Naive thymus-derived CD4-positive, alpha-beta T cell (primary cell): ENCODE measurements at regions not wholly inside any gene's neighbourhood (a gene's known extent, or its start where the extent isn't known, plus 50 kb on each side); places are given as distances from the start of the nearest gene placed in this dataset.
A peak's percentile ranks its signal among the peaks of the same experiment; 100 is the strongest.

Experiments used
- ATAC-seq: fragments of 150-1000 bp; cut with Tn5 transposase; 2 replicates; pipeline ENCODE4 v1.10.0; 2021; ENCODE audit warnings: mild to moderate bottlenecking, moderate library complexity
- CTCF ChIA-PET: fragments of 350-600 bp; sonication (Branson Sonifier 250); formaldehyde crosslinking; loops from one replicate; lab custom pipeline; 2021; ENCODE audit warnings: antibody characterized with exemption; lab: Charles Lee
- POLR2A ChIA-PET: fragments of 350-600 bp; sonication (Branson Sonifier 250); formaldehyde crosslinking; loops from one replicate; lab custom pipeline; 2021; ENCODE audit warnings: antibody characterized with exemption, inconsistent platforms; lab: Charles Lee
- DNase-seq, 9 donors: peaks; one replicate each; pipeline versions ENCODE4 v3.0.0 to v3.0.0-alpha.2; 2020 to 2022; ENCODE audit warnings: mixed read lengths in 1 of 9
- H3K27ac ChIP-seq: one replicate; pipeline ENCODE4 v1.7.0; 2013; ENCODE audit warnings: mild to moderate bottlenecking, low read depth, low read length, moderate library complexity
- H3K27me3 ChIP-seq, 2 donors: one replicate each; pipeline ENCODE4 v1.7.0; 2013; ENCODE audit warnings: low read length in 2 of 2, mild to moderate bottlenecking in 2 of 2, moderate library complexity in 2 of 2; ENCODE audit not compliant: control insufficient read depth in 2 of 2, insufficient read depth in 2 of 2
- H3K36me3 ChIP-seq, 3 experiments: 1 replicate in 2 of 3; 2 replicates in 1 of 3; pipeline ENCODE4 v1.7.0; 2013; ENCODE audit warnings: low read length in 3 of 3, mild to moderate bottlenecking in 3 of 3, moderate library complexity in 1 of 3; ENCODE audit not compliant: insufficient read depth in 3 of 3, control insufficient read depth in 2 of 3
- H3K4me1 ChIP-seq, 2 donors: one replicate each; pipeline ENCODE4 v1.7.0; 2013; ENCODE audit warnings: low read length in 2 of 2, mild to moderate bottlenecking in 2 of 2, moderate library complexity in 1 of 2; ENCODE audit not compliant: control insufficient read depth in 2 of 2, insufficient read depth in 2 of 2
- H3K4me3 ChIP-seq: 2 replicates; pipeline ENCODE4 v1.7.0; 2013; ENCODE audit warnings: mild to moderate bottlenecking, low read length
- H3K9me3 ChIP-seq, 3 experiments: 1 replicate in 2 of 3; 2 replicates in 1 of 3; pipeline ENCODE4 v1.7.0; 2013; ENCODE audit warnings: low read length in 3 of 3; ENCODE audit not compliant: control insufficient read depth in 2 of 3
- H3K27ac Mint-ChIP-seq, 9 donors: one replicate each; pipeline ENCODE4 v1.8.0; 2020 to 2022; ENCODE audit warnings: mixed read lengths in 9 of 9, mild to moderate bottlenecking in 8 of 9, moderate library complexity in 5 of 9, inconsistent platforms in 2 of 9
- H3K27me3 Mint-ChIP-seq, 5 donors: one replicate each; pipeline ENCODE4 v1.8.0; 2021 to 2022; ENCODE audit warnings: mixed read lengths in 5 of 5, mild to moderate bottlenecking in 1 of 5
- H3K36me3 Mint-ChIP-seq, 5 donors: one replicate each; pipeline ENCODE4 v1.8.0; 2020 to 2022; ENCODE audit warnings: mixed read lengths in 5 of 5, mild to moderate bottlenecking in 3 of 5, inconsistent platforms in 1 of 5
- H3K4me1 Mint-ChIP-seq, 7 donors: one replicate each; pipeline ENCODE4 v1.8.0; 2020 to 2022; ENCODE audit warnings: mixed read lengths in 7 of 7, mild to moderate bottlenecking in 3 of 7, inconsistent platforms in 1 of 7
- H3K4me3 Mint-ChIP-seq, 10 donors: one replicate each; pipeline ENCODE4 v1.8.0; 2020 to 2022; ENCODE audit warnings: mild to moderate bottlenecking in 10 of 10, mixed read lengths in 10 of 10, moderate library complexity in 6 of 10, inconsistent platforms in 2 of 10
- H3K9me3 Mint-ChIP-seq, 11 donors: one replicate each; pipeline ENCODE4 v1.8.0; 2020 to 2022; ENCODE audit warnings: mixed read lengths in 11 of 11, mild to moderate bottlenecking in 4 of 11, inconsistent platforms in 1 of 11, moderate library complexity in 1 of 11
- intact Hi-C, 2 donors: fragments of 100-400 bp; cut with micrococcal nuclease; formaldehyde crosslinking; loops; one replicate each; pipeline ENCODE4 v1.15.1; 2023

DNA sequence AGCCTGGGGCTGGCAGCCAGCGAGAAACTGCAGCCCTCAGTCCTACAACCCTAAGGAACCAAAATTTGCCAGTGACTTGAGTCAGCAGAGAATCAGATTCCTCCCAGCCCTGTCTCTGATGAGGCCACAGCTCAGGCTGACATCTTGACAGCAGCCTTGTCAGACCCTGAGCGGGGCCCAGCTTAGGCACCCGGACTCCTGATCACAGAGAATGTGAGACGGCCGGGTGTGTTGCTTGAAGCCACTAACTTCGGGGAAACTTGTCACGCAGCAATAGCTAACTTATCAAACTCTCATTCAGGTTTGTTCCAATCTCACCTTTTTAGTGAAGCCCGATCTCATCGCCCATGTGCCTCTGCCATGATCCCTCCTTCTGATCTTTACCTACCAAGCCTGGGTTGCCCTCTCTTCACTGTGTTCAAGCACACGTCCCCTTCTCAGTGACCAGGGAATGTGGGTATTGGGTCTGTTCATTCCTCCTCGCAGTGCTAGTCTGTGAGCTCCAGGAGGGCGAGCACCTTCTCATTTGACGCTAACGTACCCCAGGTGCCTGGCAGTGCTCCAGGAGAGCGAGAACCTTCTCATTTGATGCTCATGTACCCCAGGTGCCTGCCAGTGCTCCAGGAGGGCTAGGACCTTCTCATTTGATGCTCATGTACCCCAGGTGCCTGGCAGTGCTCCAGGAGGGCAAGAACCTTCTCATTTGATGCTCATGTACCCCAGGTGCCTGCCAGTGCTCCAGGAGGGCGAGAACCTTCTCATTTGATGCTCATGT, 280.7 kb downstream of the BRD1 start:
- Histone ChIP-seq H3K36me3 (no peaks in the 10 kb centered on the region), H3K4me1 (no peaks in the 10 kb centered on the region), H3K27me3 (no peaks in the 10 kb centered on the region), H3K4me3 (no peak overlapping the region), H3K27ac (no peak overlapping the region), H3K9me3 (peaks cover 0 to 11% (median 0%) of the 10 kb centered on the region in 3 experiments)
- peaks cover 0 to 12% (median 7%) of the 10 kb centered on the region in 11 donors for H3K9me3 Mint-ChIP-seq
- no peaks in the 10 kb centered on the region for H3K27me3 Mint-ChIP-seq
- H3K36me3 Mint-ChIP-seq: peaks cover 6 to 17% (median 7%) of the 10 kb centered on the region in 5 donors
- DNase-seq (no peak), ATAC-seq (no peak)
- ChIA-PET POLR2A (no interaction called here), CTCF (no interaction called here)
- H3K4me1 Mint-ChIP-seq: peaks cover 0 to 6% (median 0%) of the 10 kb centered on the region in 7 donors
- peak overlapping the region in 1 of 9 donors; percentile 32 for H3K27ac Mint-ChIP-seq
- no peak overlapping the region for H3K4me3 Mint-ChIP-seq
- intact Hi-C loops: no loop called here

DNA sequence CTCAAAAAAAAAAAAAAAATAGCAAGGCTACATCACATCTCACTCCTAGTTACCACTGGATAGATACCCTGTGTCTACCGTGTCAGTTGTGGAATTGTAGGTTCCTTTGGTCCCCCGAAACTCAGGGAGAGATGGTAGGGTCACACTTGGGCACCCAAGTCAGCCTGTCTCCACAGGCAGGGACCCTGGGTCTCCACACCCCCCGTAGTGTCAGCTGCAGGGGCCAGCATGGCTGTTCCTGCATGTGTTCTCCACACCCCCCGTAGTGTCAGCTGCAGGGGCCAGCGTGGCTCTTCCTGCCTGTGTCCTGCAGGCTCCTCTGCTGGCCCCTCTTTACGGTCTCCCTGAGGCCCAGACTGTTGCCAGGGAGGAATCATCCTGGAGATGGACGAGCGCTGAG, 282.1 kb downstream of the BRD1 start:
- no peak overlapping the region for H3K27ac Mint-ChIP-seq
- ChIA-PET CTCF (no interaction called here), POLR2A (interaction anchor here (0.7 kb wide), 1 partner anchor 106 kb away, joined by 3 read pairs; no protein-coding TSS in a partner anchor)
- Histone ChIP-seq H3K36me3 (no peaks in the 10 kb centered on the region), H3K9me3 (peaks cover 0 to under 1% (median 0%) of the 10 kb centered on the region in 3 experiments), H3K4me1 (no peaks in the 10 kb centered on the region), H3K4me3 (no peak overlapping the region), H3K27ac (no peak overlapping the region), H3K27me3 (no peaks in the 10 kb centered on the region)
- H3K36me3 Mint-ChIP-seq: peaks cover 2 to 13% (median 6%) of the 10 kb centered on the region in 5 donors
- no peak overlapping the region for H3K4me3 Mint-ChIP-seq
- no peaks in the 10 kb centered on the region for H3K27me3 Mint-ChIP-seq
- H3K4me1 Mint-ChIP-seq: peaks cover 0 to 6% (median 0%) of the 10 kb centered on the region in 7 donors
- ATAC-seq (no peak), DNase-seq (no peak)
- intact Hi-C loops: no loop called here
- peaks cover 0 to 8% (median 2%) of the 10 kb centered on the region in 11 donors for H3K9me3 Mint-ChIP-seq

DNA sequence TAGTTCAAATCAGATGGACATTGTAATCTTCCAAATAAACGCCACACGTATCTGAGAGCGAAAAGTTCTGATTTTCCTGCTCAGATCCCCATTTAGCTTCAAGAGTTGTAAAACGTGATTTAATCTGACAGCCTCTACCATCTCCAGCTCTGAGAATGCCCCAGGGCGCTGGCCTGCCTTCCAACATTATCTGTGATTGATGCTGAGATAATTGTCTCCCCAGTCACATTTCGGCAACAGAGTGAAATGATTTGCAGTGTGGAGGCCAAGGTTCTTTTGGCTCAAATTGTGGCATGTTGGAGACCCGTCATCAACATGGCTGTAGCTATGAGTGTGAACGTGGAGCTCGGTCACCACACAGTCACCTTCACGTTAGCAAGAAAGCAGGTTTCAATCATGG, 283.4 kb downstream of the BRD1 start:
- Histone ChIP-seq H3K4me1 (no peaks in the 10 kb centered on the region), H3K27me3 (no peaks in the 10 kb centered on the region), H3K36me3 (no peaks in the 10 kb centered on the region), H3K9me3 (no peaks in the 10 kb centered on the region), H3K27ac (no peak overlapping the region), H3K4me3 (no peak overlapping the region)
- H3K4me1 Mint-ChIP-seq: peaks cover 0 to 5% (median 0%) of the 10 kb centered on the region in 7 donors
- DNase-seq: no peak
- H3K4me3 Mint-ChIP-seq: no peak overlapping the region
- H3K27me3 Mint-ChIP-seq: no peaks in the 10 kb centered on the region
- ChIA-PET CTCF (no interaction called here), POLR2A (no interaction called here)
- no peak overlapping the region for H3K27ac Mint-ChIP-seq
- H3K9me3 Mint-ChIP-seq: peaks cover 0 to 4% (median 0%) of the 10 kb centered on the region in 11 donors
- intact Hi-C loops: no loop called here
- peaks cover 0 to 8% (median 0%) of the 10 kb centered on the region in 5 donors for H3K36me3 Mint-ChIP-seq
- ATAC-seq: no peak

DNA sequence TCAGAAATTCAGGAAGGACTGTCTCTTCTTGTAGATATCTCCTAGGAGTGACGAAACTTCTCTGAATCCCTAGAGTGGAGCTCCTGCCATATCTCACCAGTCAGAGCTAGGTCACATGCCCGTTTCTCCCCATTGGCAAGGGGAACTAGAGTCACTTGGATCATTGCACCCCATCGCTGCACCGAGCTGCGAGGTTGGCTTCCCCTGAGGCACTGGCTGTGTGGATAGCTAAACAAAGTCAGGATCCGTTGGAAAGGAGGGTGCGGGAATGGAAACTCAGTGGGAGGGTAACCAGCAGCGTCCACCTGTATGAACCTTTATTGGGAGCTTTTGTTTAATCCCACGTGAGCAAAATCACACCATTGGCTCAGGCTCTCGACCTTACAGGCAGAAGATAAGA, 283.8 kb downstream of the BRD1 start:
- Mint-ChIP-seq H3K9me3 (peaks cover 0 to 4% (median 0%) of the 10 kb centered on the region in 11 donors), H3K4me1 (peaks cover 0 to 5% (median 0%) of the 10 kb centered on the region in 7 donors), H3K36me3 (peaks cover 0 to 8% (median 0%) of the 10 kb centered on the region in 5 donors), H3K27ac (no peak overlapping the region), H3K4me3 (no peak overlapping the region), H3K27me3 (no peaks in the 10 kb centered on the region)
- Histone ChIP-seq H3K27ac (no peak overlapping the region), H3K36me3 (no peaks in the 10 kb centered on the region), H3K4me3 (no peak overlapping the region), H3K4me1 (no peaks in the 10 kb centered on the region), H3K9me3 (no peaks in the 10 kb centered on the region), H3K27me3 (no peaks in the 10 kb centered on the region)
- DNase-seq: no peak
- ATAC-seq: no peak
- intact Hi-C loops: no loop called here
- ChIA-PET CTCF (no interaction called here), POLR2A (no interaction called here)

DNA sequence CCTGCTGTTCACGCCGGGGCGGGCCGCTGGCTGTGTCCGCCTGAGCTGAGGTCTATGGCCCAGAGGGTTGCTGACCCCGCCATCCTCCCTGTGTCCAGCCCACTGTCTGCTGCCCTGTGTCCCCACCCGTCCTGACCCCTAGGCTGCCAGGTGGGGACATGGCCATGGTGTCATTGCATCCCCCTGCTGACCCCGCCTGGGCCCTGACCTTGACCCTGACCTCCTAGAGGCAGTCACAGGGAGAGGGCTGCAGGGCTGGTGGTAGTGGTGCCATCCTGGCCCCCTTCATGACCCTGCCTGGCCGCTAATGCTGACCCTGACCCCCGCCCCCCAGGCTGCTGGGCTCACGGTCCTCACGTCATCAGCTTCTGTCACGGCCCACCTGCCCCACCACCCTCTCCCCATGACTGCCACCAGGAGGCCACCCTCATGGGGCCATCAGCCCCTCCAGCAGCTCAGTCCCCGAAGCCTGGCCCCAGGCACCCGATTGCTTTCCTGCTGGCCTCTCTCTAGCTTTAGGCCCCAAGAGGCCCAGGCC, 285.9 kb downstream of the BRD1 start:
- intact Hi-C loops: no loop called here
- Mint-ChIP-seq H3K27ac (no peak overlapping the region), H3K4me3 (no peak overlapping the region), H3K4me1 (peaks cover 0 to 5% (median 0%) of the 10 kb centered on the region in 7 donors), H3K27me3 (no peaks in the 10 kb centered on the region), H3K36me3 (peaks cover 0 to 5% (median 0%) of the 10 kb centered on the region in 5 donors), H3K9me3 (peaks cover 0 to 2% (median 0%) of the 10 kb centered on the region in 11 donors)
- POLR2A ChIA-PET: no interaction called here
- H3K4me3 ChIP-seq: no peak overlapping the region
- ATAC-seq (no peak), DNase-seq (no peak)
- H3K4me1 ChIP-seq: no peaks in the 10 kb centered on the region
- H3K9me3 ChIP-seq: no peaks in the 10 kb centered on the region
- H3K36me3 ChIP-seq: no peaks in the 10 kb centered on the region
- CTCF ChIA-PET: no interaction called here
- H3K27ac ChIP-seq: no peak overlapping the region
- no peaks in the 10 kb centered on the region for H3K27me3 ChIP-seq

DNA sequence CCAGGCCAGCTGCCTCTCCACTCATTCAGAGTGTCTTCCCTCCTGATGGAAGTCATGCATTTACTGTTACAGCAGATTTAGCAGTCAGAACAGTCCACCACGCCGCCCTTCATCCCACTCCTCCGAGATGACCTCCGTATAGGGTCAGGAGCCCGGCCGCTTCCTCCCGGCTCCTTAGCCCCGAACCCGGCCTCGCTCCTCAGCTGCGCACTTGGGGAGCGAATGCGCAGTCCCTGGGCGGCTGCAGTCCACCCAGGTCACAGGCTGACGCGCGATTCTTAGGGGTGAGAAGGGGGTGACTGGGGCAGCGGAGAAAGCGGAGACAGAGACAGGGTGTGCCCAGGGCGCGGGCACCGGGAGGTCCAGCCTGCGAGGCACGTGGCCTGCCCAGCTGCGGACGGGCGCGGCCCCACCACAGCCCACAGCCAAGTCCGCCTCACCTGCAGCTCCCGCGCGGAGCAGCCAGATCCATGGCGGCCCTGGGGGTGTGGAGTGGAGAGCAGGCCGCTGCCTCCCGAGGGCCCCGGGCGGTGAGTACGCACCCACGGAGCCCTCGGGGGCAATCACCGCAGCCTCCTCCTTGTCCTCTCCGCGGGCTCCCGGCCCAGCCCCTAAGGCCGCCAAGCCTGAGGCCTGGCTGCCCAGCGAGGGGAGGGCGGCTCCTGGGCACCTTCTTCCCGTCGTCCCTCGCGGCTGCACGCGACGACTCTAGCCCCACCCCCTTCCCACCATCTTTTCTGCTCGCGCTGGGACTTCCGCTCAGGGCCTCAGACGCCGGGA, 286.6 kb downstream of the BRD1 start:
- DNase-seq: no peak

More for the DNA sequence above, 286.6 kb downstream of the BRD1 start:
- ChIA-PET CTCF (no interaction called here), POLR2A (no interaction called here)
- H3K9me3 ChIP-seq: no peaks in the 10 kb centered on the region
- intact Hi-C loops: no loop called here
- no peaks in the 10 kb centered on the region for H3K27me3 ChIP-seq
- no peaks in the 10 kb centered on the region for H3K36me3 ChIP-seq
- Mint-ChIP-seq H3K4me3 (no peak overlapping the region), H3K4me1 (peaks cover 0 to 5% (median 0%) of the 10 kb centered on the region in 7 donors), H3K9me3 (peaks cover 0 to 2% (median 0%) of the 10 kb centered on the region in 11 donors), H3K27me3 (no peaks in the 10 kb centered on the region), H3K27ac (no peak overlapping the region), H3K36me3 (peaks cover 0 to 5% (median 0%) of the 10 kb centered on the region in 5 donors)
- no peak overlapping the region for H3K27ac ChIP-seq
- ATAC-seq: no peak
- no peak overlapping the region for H3K4me3 ChIP-seq
- no peaks in the 10 kb centered on the region for H3K4me1 ChIP-seq
